Keratinocyte (primary cell): ENCODE measurements at regions not wholly inside any gene's neighbourhood (a gene's known extent, or its start where the extent isn't known, plus 50 kb on each side); places are given as distances from the start of the nearest gene placed in this dataset.

ENCODE experiments used
- CTCF ChIP-seq, 3 experiments: IDR thresholded peaks in 1 of 3; conservative IDR thresholded peaks in 1 of 3; optimal IDR thresholded peaks in 1 of 3; 2 replicates in 2 of 3; 3 replicates in 1 of 3; pipeline versions ENCODE3 to v1.5.1; 2011; ENCODE audit warnings: low read length in 3 of 3, mild to moderate bottlenecking in 3 of 3, moderate library complexity in 2 of 3, control low read depth in 1 of 3, inconsistent platforms in 1 of 3; ENCODE audit not compliant: insufficient read depth in 2 of 3; ENCODE audit errors: extremely low read depth in 1 of 3
- EZH2 ChIP-seq: IDR thresholded peaks from one replicate; pipeline ENCODE4 v1.6.1; 2012; ENCODE audit warnings: inconsistent platforms, mild to moderate bottlenecking, low read length, moderate library complexity

GRCh38 chr4:55018978-55019377 lies 106.4 kb downstream of the KDR start:
- TF ChIP-seq CTCF (optimal IDR thresholded peaks at IDR 0.05 in 1 of 3, IDR thresholded peaks at IDR 0.05 in 1 of 3, conservative IDR thresholded peaks at IDR 0.05 in 1 of 3; ENCODE audit: extremely low read depth in 1 of 3, insufficient read depth in 2 of 3, low read length in 3 of 3) (no peak), EZH2 (no peak)
